MCF 10A (cell line): ENCODE measurements at regions not wholly inside any gene's neighbourhood (a gene's known extent, or its start where the extent isn't known, plus 50 kb on each side); places are given as distances from the start of the nearest gene placed in this dataset.

Experiments
- BruUV-seq: library from RNA; stranded (reverse); fragments of 400-500 nt; replicated peaks from 2 replicates; lab custom pipeline; 2021; lab: Mats Ljungman, UMichigan
- CTCF ChIA-PET: fragments of 300-600 bp; sonication (Branson Sonifier 250); formaldehyde crosslinking; extraction: SDS; loops from one replicate; lab custom pipeline; 2021; ENCODE audit warnings: antibody characterized with exemption, inconsistent platforms; lab: Yijun Ruan, JAX
- POLR2A ChIA-PET: fragments of 300-600, 350-650 bp; sonication (Branson Sonifier 250); formaldehyde crosslinking; extraction: SDS; loops from one replicate; lab custom pipeline; 2020; ENCODE audit warnings: antibody characterized with exemption, inconsistent platforms; lab: Yijun Ruan, JAX
- DNase-seq: peaks from one replicate; pipeline ENCODE4 v3.0.0-alpha.2; 2018; ENCODE audit not compliant: unreplicated experiment
- H3K27ac Mint-ChIP-seq: one replicate; pipeline ENCODE4 v1.8.0; 2022; ENCODE audit warnings: mild to moderate bottlenecking, low read depth, mixed read lengths; ENCODE audit not compliant: unreplicated experiment
- H3K27me3 Mint-ChIP-seq: one replicate; pipeline ENCODE4 v1.8.0; 2022; ENCODE audit warnings: mixed read lengths; ENCODE audit not compliant: insufficient read depth, unreplicated experiment
- H3K36me3 Mint-ChIP-seq: one replicate; pipeline ENCODE4 v1.8.0; 2022; ENCODE audit warnings: mild to moderate bottlenecking, moderate library complexity, mixed read lengths; ENCODE audit not compliant: insufficient read depth, unreplicated experiment
- H3K4me1 Mint-ChIP-seq: one replicate; pipeline ENCODE4 v1.8.0; 2022; ENCODE audit warnings: mixed read lengths; ENCODE audit not compliant: insufficient read depth, unreplicated experiment
- H3K4me3 Mint-ChIP-seq: one replicate; pipeline ENCODE4 v1.8.0; 2022; ENCODE audit warnings: mild to moderate bottlenecking, moderate library complexity, mixed read lengths; ENCODE audit not compliant: unreplicated experiment
- H3K9me3 Mint-ChIP-seq: one replicate; pipeline ENCODE4 v1.8.0; 2022; ENCODE audit warnings: mixed read lengths; ENCODE audit not compliant: unreplicated experiment
- intact Hi-C: fragments of 100-400 bp; cut with micrococcal nuclease; formaldehyde crosslinking; loops from 2 replicates; pipeline ENCODE4 v1.14.1; 2022
- TF ChIP-seq, protein P1 (sequence below): fragments of 200-600 bp; IDR thresholded peaks from one replicate; pipeline ENCODE4 v1.8.0; 2022; ENCODE audit warnings: antibody characterized with exemption, mild to moderate bottlenecking; ENCODE audit not compliant: unreplicated experiment

DNA sequence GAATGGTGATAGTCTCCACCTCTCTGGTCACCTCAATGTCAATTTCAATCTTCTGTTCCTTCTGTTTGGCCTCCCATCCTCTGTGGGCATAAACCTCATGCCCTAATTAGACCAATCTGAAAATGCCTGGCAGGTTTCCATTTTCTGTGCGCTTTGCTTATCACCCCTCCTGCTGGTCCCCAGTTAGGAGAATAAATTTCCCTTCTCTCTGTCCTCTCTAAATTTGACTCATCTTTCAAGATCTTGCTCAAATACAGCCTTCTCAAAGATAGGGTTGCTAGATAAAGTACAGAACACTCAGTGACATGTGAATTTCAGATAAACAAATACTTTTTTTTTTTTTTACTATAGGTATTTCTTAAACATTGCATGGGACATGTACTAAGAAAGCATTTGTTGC lies 69.4 kb upstream of the CD180 start:
- CTCF ChIA-PET = interaction anchor here (0.9 to 1.1 kb wide), 2 partner anchors 31 to 987 kb away, joined by 3 to 4 read pairs; no protein-coding TSS in a partner anchor
- BruUV-seq = no TSS peak
- POLR2A ChIA-PET = interaction anchor here (1.0 to 5.9 kb wide), 5 partner anchors 7 to 614 kb away, joined by 4 to 83 read pairs (median 63); no protein-coding TSS in a partner anchor
- Mint-ChIP-seq H3K4me3 (peak overlapping the region; percentile 41), H3K27ac (no peak overlapping the region), H3K27me3 (no peaks in the 10 kb centered on the region), H3K36me3 (no peaks in the 10 kb centered on the region), H3K4me1 (peaks cover 32% of the 10 kb centered on the region), H3K9me3 (peaks cover 18% of the 10 kb centered on the region)
- DNase-seq = no peak
- intact Hi-C loops = no loop called here
- TF ChIP-seq, protein P1, sequence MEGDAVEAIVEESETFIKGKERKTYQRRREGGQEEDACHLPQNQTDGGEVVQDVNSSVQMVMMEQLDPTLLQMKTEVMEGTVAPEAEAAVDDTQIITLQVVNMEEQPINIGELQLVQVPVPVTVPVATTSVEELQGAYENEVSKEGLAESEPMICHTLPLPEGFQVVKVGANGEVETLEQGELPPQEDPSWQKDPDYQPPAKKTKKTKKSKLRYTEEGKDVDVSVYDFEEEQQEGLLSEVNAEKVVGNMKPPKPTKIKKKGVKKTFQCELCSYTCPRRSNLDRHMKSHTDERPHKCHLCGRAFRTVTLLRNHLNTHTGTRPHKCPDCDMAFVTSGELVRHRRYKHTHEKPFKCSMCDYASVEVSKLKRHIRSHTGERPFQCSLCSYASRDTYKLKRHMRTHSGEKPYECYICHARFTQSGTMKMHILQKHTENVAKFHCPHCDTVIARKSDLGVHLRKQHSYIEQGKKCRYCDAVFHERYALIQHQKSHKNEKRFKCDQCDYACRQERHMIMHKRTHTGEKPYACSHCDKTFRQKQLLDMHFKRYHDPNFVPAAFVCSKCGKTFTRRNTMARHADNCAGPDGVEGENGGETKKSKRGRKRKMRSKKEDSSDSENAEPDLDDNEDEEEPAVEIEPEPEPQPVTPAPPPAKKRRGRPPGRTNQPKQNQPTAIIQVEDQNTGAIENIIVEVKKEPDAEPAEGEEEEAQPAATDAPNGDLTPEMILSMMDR = no peak

DNA sequence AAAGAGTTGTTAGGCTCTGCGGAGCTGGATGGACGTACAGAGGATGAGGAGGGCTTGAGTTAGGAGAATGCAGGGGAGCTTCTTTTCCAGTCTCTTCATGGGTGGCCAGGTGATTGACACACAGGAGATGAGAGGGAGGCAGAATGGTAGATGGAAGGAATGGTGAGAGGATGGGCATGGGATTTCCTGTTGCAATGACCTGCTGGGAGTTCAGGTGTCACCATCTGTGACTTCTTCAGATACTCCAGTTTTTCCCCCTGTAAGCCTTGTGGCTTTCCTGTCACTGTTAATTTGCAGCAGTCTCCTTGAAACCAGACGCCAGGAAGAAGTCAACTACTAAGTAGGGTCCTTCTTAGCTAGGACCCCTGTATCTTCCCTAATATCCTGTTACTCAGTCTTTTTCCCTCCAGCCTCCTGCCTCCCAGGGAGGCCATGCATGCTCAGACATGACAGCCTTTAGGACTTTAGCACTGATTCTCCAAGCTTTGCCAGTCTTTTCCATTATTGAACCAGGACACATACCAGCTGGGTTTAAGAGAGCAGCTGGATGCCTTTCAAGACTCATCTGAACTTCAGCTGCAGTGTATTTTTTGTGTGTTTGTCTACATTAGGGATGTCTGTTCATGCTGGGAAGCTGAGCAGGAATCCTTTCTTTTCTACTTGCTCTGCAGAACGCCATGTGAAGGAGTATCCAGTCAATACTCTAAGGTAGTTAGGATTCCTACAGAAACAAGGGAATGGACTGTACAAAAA lies 67.2 kb upstream of the CD180 start:
- no peaks in the 10 kb centered on the region for H3K27me3 Mint-ChIP-seq
- POLR2A ChIA-PET = interaction anchor here (0.6 to 2.8 kb wide), 10 partner anchors 8 to 952 kb away, joined by 3 to 15 read pairs (median 3); partner anchors contain the start of gene PIK3R1
- peak overlapping the region; percentile 91 for H3K27ac Mint-ChIP-seq
- peaks cover 41% of the 10 kb centered on the region for H3K4me1 Mint-ChIP-seq
- no peak for DNase-seq
- no peak overlapping the region for H3K4me3 Mint-ChIP-seq
- no TSS peak for BruUV-seq
- no peaks in the 10 kb centered on the region for H3K36me3 Mint-ChIP-seq
- TF ChIP-seq, protein P1 = no peak
- CTCF ChIA-PET = interaction anchor here (0.7 kb wide), 1 partner anchor 17 kb away, joined by 3 read pairs; no protein-coding TSS in a partner anchor
- intact Hi-C loops = no loop called here
- H3K9me3 Mint-ChIP-seq = peaks cover 18% of the 10 kb centered on the region

DNA sequence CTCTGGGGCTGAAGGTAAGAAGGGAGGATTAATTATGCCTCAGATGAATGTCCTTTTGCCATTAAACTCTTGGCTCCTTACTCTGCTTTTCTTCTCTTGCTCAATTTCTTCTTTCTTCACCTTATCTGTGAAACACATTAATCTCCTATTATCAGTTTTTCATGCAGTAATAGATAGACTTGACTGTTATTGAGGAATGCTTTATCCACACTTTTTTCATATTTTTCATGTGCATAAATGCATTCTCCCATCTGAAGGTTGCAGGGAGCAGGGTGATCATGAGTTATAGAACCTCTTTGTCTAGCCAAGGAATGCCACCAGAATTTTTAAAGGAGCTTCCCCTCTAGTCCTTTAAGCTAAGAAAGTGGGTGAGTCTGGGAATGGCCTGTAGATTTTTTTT lies 66.4 kb upstream of the CD180 start:
- peak overlapping the region; percentile 91 for H3K27ac Mint-ChIP-seq
- BruUV-seq = no TSS peak
- CTCF ChIA-PET = interaction anchor here (0.8 kb wide), 1 partner anchor 22 kb away, joined by 3 read pairs; no protein-coding TSS in a partner anchor

DNA sequence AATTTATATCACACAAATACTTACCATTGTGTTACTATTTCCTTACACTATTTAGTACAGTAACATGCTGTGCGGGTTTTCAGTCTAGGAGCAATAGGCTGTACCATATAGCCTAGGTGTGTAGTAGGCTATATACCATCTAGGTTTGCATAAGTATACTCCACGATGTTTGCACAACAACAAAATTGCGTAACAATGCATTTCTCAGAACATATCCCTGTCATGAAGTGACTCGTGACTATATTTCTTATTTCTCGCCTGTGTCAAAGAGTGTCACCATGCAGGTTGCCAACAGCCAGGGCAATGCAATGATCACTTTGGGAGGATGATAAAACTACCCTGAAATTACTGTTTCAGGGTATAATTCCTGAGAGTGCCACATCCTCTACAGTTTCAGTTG lies 65.6 kb upstream of the CD180 start:
- Mint-ChIP-seq H3K36me3 (peaks cover 5% of the 10 kb centered on the region), H3K27ac (peak overlapping the region; percentile 91), H3K4me1 (peaks cover 55% of the 10 kb centered on the region), H3K27me3 (no peaks in the 10 kb centered on the region), H3K9me3 (peaks cover 18% of the 10 kb centered on the region), H3K4me3 (no peak overlapping the region)
- DNase-seq = peak; percentile 70
- CTCF ChIA-PET = interaction anchor here (0.8 to 1.0 kb wide), 2 partner anchors 13 to 22 kb away, joined by 3 read pairs; no protein-coding TSS in a partner anchor
- TF ChIP-seq, protein P1 = no peak
- BruUV-seq = no TSS peak
- POLR2A ChIA-PET = interaction anchor here (0.6 to 2.8 kb wide), 12 partner anchors 8 to 991 kb away, joined by 3 to 15 read pairs (median 3); partner anchors contain the start of gene PIK3R1
- intact Hi-C loops = no loop called here

More for the DNA sequence above, 66.4 kb upstream of the CD180 start:
- DNase-seq = no peak
- TF ChIP-seq, protein P1 = no peak
- Mint-ChIP-seq H3K27me3 (no peaks in the 10 kb centered on the region), H3K4me3 (no peak overlapping the region), H3K4me1 (peaks cover 49% of the 10 kb centered on the region), H3K36me3 (no peaks in the 10 kb centered on the region), H3K9me3 (peaks cover 18% of the 10 kb centered on the region)
- POLR2A ChIA-PET = interaction anchor here (0.6 to 2.8 kb wide), 13 partner anchors 9 to 953 kb away, joined by 3 to 15 read pairs (median 3); partner anchors contain the start of gene PIK3R1
- intact Hi-C loops = no loop called here
